ENCODE measurements at regions not wholly inside any gene's neighbourhood (a gene's known extent, or its start where the extent isn't known, plus 50 kb on each side); places are given as distances from the start of the nearest gene placed in this dataset.

DNA sequence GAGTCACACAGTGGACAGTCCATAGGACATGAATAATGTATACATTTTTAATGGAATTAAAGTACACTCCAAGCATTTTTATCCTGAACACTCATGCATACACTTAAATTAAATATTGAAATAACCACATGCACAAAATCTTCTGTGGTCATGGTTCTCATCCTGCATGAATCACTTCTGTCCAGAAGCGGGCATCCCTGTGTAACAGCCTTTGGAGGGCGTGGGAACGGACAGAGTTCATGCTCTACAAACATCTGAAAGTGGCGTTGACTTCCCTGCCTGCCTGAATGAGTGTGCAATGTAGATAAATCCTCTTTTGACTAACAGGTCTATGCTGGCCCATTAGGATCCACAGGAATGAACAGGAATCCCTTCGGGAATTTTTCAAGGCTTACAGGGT is 780.2 kb downstream of the BRD1 start:
- TF ChIP-seq POLR2AphosphoS5 (IDR thresholded peaks at IDR 0.05) = no peak
- TF ChIP-seq POLR2A (IDR thresholded peaks at IDR 0.05) = no peak
- TF ChIP-seq, protein P1, sequence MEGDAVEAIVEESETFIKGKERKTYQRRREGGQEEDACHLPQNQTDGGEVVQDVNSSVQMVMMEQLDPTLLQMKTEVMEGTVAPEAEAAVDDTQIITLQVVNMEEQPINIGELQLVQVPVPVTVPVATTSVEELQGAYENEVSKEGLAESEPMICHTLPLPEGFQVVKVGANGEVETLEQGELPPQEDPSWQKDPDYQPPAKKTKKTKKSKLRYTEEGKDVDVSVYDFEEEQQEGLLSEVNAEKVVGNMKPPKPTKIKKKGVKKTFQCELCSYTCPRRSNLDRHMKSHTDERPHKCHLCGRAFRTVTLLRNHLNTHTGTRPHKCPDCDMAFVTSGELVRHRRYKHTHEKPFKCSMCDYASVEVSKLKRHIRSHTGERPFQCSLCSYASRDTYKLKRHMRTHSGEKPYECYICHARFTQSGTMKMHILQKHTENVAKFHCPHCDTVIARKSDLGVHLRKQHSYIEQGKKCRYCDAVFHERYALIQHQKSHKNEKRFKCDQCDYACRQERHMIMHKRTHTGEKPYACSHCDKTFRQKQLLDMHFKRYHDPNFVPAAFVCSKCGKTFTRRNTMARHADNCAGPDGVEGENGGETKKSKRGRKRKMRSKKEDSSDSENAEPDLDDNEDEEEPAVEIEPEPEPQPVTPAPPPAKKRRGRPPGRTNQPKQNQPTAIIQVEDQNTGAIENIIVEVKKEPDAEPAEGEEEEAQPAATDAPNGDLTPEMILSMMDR (IDR thresholded peaks at IDR 0.05) = no peak
- no peak for TF ChIP-seq EP300 (IDR thresholded peaks at IDR 0.05)
